ENCODE measurements at regions not wholly inside any gene's neighbourhood (a gene's known extent, or its start where the extent isn't known, plus 50 kb on each side); places are given as distances from the start of the nearest gene placed in this dataset.

- no peak overlapping the region for H3K4me2 ChIP-seq (ENCODE audit: control insufficient read depth, insufficient read depth)
- peaks cover 2% of the 10 kb centered on the region; the same call in 1 of the 3 replicates for H3K9me3 ChIP-seq (replicated peaks; ENCODE audit: control insufficient read depth, insufficient read depth, low read length)
- H3K4me3 ChIP-seq: no peak overlapping the region
- H3K9ac ChIP-seq (ENCODE audit: control insufficient read depth, insufficient read depth, low read length): no peak overlapping the region
- H3K27me3 ChIP-seq (replicated peaks in 1 of 2; ENCODE audit: control insufficient read depth in 2 of 2, insufficient read depth in 2 of 2, low read length in 1 of 2): no peaks in the 10 kb centered on the region; a peak in 2 of 4 replicates
- ChIA-PET CTCF (interaction anchor here (1.5 to 1.6 kb wide), 2 partner anchors 9 to 20 kb away, joined by 3 read pairs; no protein-coding TSS in a partner anchor), POLR2A (no interaction called here), SMC1A (ENCODE audit: uncharacterized antibody, unreplicated experiment) (interaction anchor here (0.9 to 1.1 kb wide), 4 partner anchors 9 to 120 kb away, joined by 3 to 5 read pairs (median 4); no protein-coding TSS in a partner anchor), RAD21 (ENCODE audit: unreplicated experiment) (no interaction called here)
- H3K36me3 ChIP-seq (ENCODE audit: control insufficient read depth in 2 of 2, insufficient read depth in 2 of 2, low read length in 1 of 2): no peaks in the 10 kb centered on the region
- H2AFZ ChIP-seq (ENCODE audit: control insufficient read depth, low read depth, low read length): no peak overlapping the region
- FAIRE-seq (no peak), ATAC-seq (no peak), DNase-seq (ENCODE audit: low read depth, low spot score) (no peak)
- 0% methylated on average over 1 of the region's 1 CpG for WGBS (ENCODE audit: insufficient coverage, insufficient replicate concordance, low lambda C conversion rate, missing lambda C conversion rate)
- no peak overlapping the region for H3K27ac ChIP-seq (ENCODE audit: control insufficient read depth, insufficient read depth)
- BruUV-seq (replicated peaks): no TSS peak
- intact Hi-C loops (cut with micrococcal nuclease; ENCODE audit: unreplicated experiment) (no loop called here), in situ Hi-C loops (cut with MboI) (no loop called here)
- TF ChIP-seq ASH2L (IDR thresholded peaks at IDR 0.05; ENCODE audit: borderline replicate concordance, low read depth) (no peak), CUX1 (IDR thresholded peaks at IDR 0.05; ENCODE audit: insufficient replicate concordance, low read depth, low read length) (no peak), EGR1 (IDR thresholded peaks at IDR 0.05; ENCODE audit: borderline replicate concordance in 1 of 2, low read depth in 2 of 2, low read length in 2 of 2) (no peak), RBBP5 (conservative IDR thresholded peaks at IDR 0.05) (no peak), YY1 (IDR thresholded peaks at IDR 0.05; ENCODE audit: low read depth, low read length) (no peak), ATF3 (IDR thresholded peaks at IDR 0.05; ENCODE audit: borderline replicate concordance, extremely low read depth, low read depth, low read length) (no peak), SUPT20H (IDR thresholded peaks at IDR 0.05; ENCODE audit: borderline replicate concordance, control insufficient read depth, low read depth, low read length) (no peak), SREBF1 (IDR thresholded peaks at IDR 0.05; ENCODE audit: low read length) (no peak), BCLAF1 (IDR thresholded peaks at IDR 0.05) (no peak), NR2C2 (IDR thresholded peaks at IDR 0.05; ENCODE audit: borderline replicate concordance, control insufficient read depth, insufficient read length, low read depth) (no peak), CREM (IDR thresholded peaks at IDR 0.05; ENCODE audit: low read depth) (no peak), NRF1 (conservative IDR thresholded peaks at IDR 0.05; ENCODE audit: low read depth, low read length) (no peak), NFXL1 (IDR thresholded peaks at IDR 0.05; ENCODE audit: borderline replicate concordance) (no peak), CEBPB (IDR thresholded peaks at IDR 0.05; ENCODE audit: borderline replicate concordance in 1 of 2, low read depth in 2 of 2, low read length in 2 of 2) (no peak), ZSCAN29 (IDR thresholded peaks at IDR 0.05) (no peak)
- H4K20me1 ChIP-seq (ENCODE audit: control insufficient read depth, insufficient read depth): no peaks in the 10 kb centered on the region
- H3K79me2 ChIP-seq (ENCODE audit: control insufficient read depth, insufficient read depth, low read length): no peaks in the 10 kb centered on the region
- H3K4me1 ChIP-seq (ENCODE audit: control insufficient read depth, insufficient read depth, low read length): no peaks in the 10 kb centered on the region
Measured at GRCh38 chr13:27709779-27710178, 82.5 kb upstream of the GSX1 start.

Measured in GM12878 (cell line).